Stimulated activated CD8-positive, alpha-beta memory T cell treated with anti-CD3 and anti-CD28 coated beads, Interleukin-7, amount 100 ng/mL, for 48 hours (primary cell): ENCODE measurements at regions not wholly inside any gene's neighbourhood (a gene's known extent, or its start where the extent isn't known, plus 50 kb on each side); places are given as distances from the start of the nearest gene placed in this dataset.
A peak's percentile ranks its signal among the peaks of the same experiment; 100 is the strongest.

Source experiments
- DNase-seq, 2 donors: peaks; one replicate each; pipeline ENCODE4 v3.0.0-alpha.2; 2020; ENCODE audit warnings: low read depth in 1 of 2; ENCODE audit errors: extremely low read depth in 1 of 2

- no peak for DNase-seq
Measured at GRCh38 chr11:116317212-116317611, 455.6 kb downstream of the BUD13 start.

GRCh38 chr11:116314006-116314405, 458.8 kb downstream of the BUD13 start:
- DNase-seq: no peak

DNA sequence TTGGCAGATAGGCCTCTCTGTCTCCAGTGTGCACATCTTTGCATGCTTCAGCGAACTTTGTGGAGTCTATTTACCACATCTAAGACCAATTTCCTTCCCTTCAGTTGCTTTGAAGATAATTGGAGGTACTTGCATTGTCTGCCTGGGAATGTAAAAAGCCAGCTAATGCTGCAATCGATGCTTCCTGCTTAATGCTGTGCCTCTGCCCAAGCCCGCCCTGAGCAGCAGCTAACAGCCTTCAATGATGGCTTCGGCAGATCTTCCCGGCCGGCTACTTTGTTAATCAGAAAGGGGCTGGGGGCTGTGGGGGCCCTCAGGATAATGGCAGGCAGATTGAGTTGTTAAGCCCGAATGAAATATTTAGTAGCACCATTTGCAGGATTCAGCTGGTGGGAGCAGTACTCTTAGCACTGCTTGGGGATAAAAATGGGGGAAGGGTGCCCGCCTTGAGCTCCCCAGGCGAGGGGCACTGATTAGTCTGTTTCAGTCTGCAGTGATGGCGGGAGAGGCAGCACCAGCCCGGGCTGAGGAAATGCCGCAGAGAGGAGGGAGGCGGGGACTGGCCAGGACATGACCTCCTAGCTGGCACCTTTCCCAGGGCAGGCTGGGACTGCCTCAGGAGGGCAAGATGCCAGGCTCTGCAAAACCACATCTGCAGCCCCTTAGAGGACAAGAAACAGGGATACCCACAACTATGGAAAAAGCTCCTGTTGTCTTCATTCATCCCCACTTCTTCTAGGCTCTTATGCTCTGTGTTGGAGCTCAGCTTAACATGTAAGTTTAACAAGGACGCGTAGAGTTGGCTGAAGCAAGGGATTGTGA, 460.0 kb downstream of the BUD13 start:
- DNase-seq: no peak

DNA sequence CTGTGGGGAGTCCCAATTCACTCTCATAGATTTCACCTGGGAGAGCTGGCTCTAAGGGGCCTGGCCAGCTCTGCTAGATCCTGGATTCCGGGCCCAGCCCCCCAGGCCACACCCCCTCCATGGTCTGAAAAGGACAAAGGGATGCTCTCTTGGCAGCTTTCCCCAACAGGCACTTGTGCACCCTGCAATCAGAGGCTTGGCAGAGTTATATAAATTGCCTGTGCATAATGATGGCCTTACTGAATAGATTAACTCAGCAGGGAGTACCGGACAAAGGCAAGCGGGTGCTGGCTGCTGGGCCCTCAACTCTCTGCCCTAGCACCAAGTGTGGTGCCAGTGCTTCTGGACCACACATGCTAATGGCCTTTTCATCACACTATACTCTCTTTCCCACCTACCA, 461.6 kb downstream of the BUD13 start:
- no peak for DNase-seq

- no peak for DNase-seq
Measured at GRCh38 chr11:116310698-116311097, 462.1 kb downstream of the BUD13 start.

- DNase-seq: no peak
Measured at GRCh38 chr11:116310226-116310625, 462.6 kb downstream of the BUD13 start.

DNA sequence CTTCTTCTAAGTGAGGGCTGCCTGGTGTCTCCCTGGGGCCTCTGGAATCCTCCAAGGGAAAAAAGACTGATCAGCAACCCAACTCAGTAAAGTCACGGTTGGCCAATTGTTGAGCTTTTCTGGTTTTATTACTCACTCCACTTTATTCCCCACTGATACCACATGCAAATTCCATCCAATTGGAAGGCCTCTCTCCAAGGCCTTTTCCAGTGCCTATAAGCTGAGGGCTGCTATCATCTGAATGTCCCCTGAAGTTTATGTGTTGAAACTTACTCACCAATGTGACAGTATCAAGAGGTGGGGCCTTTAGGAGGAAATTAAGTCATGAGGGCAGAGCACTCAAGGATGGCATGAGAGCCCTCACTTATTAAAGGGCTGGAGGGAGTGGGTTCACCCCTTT, 463.3 kb downstream of the BUD13 start:
- DNase-seq: no peak

GRCh38 chr11:116302756-116303155, 470.0 kb downstream of the BUD13 start:
- no peak for DNase-seq

- DNase-seq: no peak
Measured at GRCh38 chr11:116301141-116301540, 471.6 kb downstream of the BUD13 start.

- DNase-seq: no peak
Measured at GRCh38 chr11:116300232-116300631, 472.6 kb downstream of the BUD13 start.

GRCh38 chr11:116294630-116295029, 478.2 kb downstream of the BUD13 start:
- no peak for DNase-seq

DNA sequence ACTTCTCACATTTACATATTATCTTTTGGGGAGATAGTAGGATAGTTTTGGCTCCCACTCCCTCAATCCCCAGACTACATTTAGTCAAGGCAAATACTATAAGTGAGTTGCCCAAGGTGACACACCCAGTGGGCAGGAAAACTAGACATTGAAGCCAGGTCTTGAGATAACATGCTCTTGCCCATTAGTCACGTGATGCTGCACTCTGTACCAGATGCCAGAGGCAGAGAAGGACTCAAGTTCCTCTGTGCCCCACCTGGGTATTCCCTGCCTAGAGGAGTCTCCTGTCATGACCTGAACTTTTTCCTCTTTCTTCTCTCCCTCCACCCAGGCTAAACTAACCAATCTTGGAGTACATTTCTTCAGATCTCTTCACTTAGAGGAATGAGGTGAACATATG, 484.9 kb downstream of the BUD13 start:
- DNase-seq: no peak

DNA sequence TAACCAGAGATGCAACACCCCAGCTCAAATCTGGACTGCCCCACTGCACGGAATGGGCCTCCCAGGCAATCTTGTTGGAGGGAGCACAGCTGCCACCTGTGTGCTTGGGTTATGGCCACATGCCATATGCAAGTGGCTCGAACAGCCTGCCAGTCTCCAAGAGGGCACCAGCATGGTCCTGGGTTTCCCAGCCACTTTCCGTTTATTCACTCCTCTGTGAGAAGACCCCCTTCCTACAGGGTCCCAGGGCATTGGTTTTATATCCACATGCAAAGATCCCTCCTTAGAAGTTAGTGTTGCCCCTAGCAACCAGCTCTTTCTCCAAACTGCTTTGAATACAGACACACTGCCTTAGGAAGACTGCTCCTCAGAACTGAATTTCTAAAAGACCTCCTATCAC, 487.8 kb downstream of the BUD13 start:
- DNase-seq: no peak

DNA sequence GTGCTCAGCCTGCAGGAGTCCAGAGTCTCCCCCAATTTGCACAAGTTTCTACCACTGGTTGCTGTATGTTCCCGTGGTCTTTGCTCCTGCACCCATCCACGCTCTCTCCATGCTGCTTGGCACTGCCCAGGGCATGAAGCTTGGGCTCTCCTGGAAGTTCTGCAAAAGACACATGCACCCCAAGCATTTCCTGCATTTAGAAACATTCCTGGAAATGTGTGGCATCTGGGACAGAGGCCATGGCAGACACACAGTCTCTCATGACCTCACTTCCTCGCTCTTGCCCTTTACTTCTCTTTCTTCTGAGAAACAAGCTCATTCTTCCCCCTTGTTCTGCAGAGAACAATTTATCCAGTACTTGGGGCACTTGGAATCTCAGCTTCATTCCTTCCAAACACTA, 489.5 kb downstream of the BUD13 start:
- DNase-seq: no peak

DNA sequence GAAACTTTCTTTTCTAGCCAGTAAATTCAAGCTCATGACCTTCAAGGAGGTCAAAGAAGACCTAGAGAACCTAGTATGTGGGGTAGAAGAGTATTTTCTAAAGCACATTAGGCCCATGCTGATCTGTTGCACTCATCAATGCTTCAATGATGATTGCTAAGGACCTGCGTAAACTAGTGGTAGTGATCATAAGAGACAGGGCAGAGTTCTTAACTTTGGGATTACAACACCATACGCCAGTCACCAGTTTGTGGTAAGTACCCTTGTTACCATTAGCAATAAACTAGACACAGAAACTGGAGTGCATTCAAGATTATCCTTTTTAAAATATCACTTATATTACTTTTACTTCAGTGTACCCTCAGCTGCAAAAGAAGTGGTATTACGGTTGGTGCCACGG, 490.3 kb downstream of the BUD13 start:
- no peak for DNase-seq

DNA sequence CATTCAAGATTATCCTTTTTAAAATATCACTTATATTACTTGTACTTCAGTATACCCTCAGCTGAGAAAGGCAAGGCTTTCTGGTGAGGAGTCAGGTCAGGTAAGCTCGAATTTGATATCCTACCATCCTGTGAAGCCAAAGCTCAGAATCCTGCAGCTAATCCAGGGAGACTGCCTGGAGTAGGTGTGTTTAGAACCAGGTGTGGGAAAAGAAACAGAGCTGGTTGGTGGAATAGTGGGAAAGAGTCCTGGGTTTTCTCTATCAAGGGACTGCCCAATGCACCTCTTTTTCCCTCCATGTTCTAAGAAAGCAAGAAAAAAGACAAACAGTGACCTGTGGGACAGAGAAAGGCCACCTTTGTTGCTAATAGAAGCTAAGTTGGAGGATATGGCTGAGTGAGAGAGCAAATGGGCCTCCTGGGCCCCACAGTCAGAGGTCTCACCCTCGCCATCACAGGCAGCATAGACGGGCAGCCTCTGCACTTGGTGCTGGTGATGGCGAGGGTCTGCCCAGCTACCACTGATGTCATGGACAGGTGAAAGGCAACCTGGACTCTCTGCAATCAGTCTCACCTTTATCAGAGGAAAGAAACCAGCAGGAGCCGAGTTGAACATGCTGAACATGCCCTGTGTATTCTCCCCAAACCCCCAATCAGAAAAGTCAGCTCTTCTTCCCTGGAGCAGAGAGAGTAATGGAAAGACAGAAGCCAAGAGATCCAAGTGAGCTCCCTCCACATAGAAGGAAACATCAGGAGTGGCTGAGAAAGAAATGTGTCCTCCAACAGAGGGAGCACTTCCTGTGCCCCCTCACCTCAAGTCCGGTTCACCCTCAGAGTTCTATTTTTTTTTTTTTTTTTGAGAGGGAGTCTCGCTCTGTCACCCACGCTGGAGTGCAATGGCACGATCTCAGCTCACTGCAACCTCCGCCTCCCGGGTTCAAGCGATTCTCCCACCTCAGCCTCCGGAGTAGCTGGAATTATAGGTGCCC, 491.3 kb downstream of the BUD13 start:
- DNase-seq: no peak

GRCh38 chr11:116279511-116279910, 493.3 kb downstream of the BUD13 start:
- no peak for DNase-seq

DNA sequence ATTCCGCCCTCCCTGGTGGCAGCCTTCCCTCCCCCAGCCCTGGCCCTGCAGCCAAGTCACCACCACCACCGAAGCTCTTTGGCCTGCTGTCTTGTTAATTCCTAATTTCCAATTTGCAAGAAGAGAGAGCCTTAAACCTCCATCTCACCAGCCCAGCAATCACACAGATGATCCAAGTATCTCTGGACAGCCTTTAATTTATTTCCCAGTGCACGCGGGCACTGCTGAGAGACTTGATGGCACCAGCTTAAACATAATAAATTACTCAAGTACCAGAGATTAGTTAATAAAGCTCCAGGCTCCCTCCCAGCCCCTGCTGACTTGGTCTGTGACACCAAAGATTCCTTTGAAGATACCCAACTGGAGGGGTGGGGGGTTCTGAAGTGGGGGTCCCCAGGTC, 494.7 kb downstream of the BUD13 start:
- DNase-seq: no peak

GRCh38 chr11:116276051-116277044, 496.4 kb downstream of the BUD13 start:
- DNase-seq: peak; percentile 60 to 68

GRCh38 chr11:116275635-116276034, 497.2 kb downstream of the BUD13 start:
- no peak for DNase-seq

DNA sequence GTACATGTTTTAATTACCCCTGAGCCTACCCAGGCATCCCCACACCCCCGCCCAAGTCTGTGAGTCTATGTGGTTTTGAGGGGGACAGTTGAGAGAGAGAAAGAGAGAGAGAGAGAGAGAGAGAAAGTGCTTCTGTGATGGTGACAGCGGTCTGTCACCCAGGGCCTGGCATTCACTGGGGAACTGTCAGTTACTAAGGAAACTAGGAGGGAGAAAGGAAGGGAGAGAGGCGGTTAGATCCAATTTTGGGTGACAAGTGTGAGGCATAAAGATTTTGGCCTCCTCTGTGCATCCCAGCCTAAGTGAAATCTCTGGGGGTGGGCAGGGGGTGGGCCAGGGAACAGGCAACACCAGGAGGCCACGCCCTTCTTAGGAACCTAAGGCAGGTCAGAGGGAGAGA, 498.3 kb downstream of the BUD13 start:
- no peak for DNase-seq
